Stimulated activated naive CD8-positive, alpha-beta T cell treated with anti-CD3 and anti-CD28 coated beads, Interleukin-15, Interleukin-2, amounts not matched to agents 100 ng/mL and 50 ng/mL, for 24 hours (primary cell): ENCODE measurements at regions not wholly inside any gene's neighbourhood (a gene's known extent, or its start where the extent isn't known, plus 50 kb on each side); places are given as distances from the start of the nearest gene placed in this dataset.

Experiments used
- H3K27ac Mint-ChIP-seq: one replicate; pipeline ENCODE4 v1.8.0; 2021; ENCODE audit warnings: mild to moderate bottlenecking, mixed read lengths
- H3K27me3 Mint-ChIP-seq: one replicate; pipeline ENCODE4 v1.8.0; 2021; ENCODE audit warnings: mixed read lengths
- H3K36me3 Mint-ChIP-seq: one replicate; pipeline ENCODE4 v1.8.0; 2021; ENCODE audit warnings: low read depth, mixed read lengths
- H3K4me1 Mint-ChIP-seq: one replicate; pipeline ENCODE4 v1.8.0; 2021; ENCODE audit warnings: low read depth, mixed read lengths
- H3K4me3 Mint-ChIP-seq: one replicate; pipeline ENCODE4 v1.8.0; 2021; ENCODE audit warnings: mild to moderate bottlenecking, mixed read lengths
- H3K9me3 Mint-ChIP-seq: one replicate; pipeline ENCODE4 v1.8.0; 2021; ENCODE audit warnings: mixed read lengths

DNA sequence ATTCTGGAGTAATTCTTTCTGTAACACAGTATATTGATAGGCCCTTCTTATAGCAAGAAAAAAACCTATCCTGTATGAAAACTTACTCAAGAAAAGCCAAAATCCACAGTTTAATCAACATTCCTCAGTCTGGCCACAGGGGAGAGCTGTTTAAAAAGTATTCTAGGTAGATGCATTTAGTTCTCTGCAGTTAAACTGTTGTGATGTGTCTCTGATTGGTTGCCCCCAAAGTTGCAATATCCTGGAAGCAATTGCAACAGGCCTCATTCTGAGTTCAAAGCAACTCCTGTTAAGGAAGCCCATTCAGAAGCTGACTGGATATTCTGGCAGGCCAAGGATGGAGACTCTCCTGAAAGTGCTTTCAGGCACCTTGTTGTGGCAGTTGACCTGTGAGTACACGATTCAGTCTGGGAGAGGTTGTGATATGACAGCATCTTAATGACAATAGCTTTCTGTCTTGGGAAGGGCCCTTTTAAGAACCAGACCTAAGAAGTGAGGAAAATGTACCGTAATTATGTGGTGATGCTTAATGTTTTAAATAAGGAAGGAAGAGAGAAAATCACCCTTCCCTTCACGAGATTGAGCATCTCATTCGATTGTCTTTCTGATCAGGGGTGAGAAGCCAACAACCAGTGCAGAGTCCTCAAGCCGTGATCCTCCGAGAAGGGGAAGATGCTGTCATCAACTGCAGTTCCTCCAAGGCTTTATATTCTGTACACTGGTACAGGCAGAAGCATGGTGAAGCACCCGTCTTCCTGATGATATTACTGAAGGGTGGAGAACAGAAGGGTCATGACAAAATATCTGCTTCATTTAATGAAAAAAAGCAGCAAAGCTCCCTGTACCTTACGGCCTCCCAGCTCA, 420.7 kb downstream of the DAD1 start:
- H3K9me3 Mint-ChIP-seq = no peaks in the 10 kb centered on the region
- H3K4me1 Mint-ChIP-seq = peaks cover 1% of the 10 kb centered on the region
- no peaks in the 10 kb centered on the region for H3K36me3 Mint-ChIP-seq
- H3K4me3 Mint-ChIP-seq = peak overlapping the region; percentile 75
- peak overlapping the region; percentile 45 for H3K27ac Mint-ChIP-seq
- H3K27me3 Mint-ChIP-seq = no peaks in the 10 kb centered on the region

DNA sequence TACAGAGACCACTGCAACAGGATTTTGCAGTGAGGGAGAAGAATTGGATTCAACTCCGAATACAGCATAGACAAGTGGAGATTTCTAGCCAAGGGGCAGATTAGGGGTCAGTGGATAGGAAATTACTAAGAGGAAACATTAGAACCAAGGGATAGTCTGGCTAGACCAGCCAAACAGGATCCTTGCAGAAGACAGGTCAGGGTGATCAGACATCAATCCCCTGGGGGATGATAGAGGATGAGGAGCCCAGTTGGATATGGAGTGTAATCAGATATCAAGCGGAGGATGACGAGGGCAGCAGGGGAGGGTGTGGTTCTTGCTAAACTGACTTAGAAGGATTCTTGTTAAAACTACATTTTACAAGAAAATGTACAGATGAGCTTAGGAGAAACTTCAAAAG, 424.4 kb downstream of the DAD1 start:
- H3K9me3 Mint-ChIP-seq = no peaks in the 10 kb centered on the region
- H3K4me1 Mint-ChIP-seq = peaks cover 7% of the 10 kb centered on the region
- no peak overlapping the region for H3K27ac Mint-ChIP-seq
- H3K27me3 Mint-ChIP-seq = no peaks in the 10 kb centered on the region
- H3K36me3 Mint-ChIP-seq = no peaks in the 10 kb centered on the region
- H3K4me3 Mint-ChIP-seq = no peak overlapping the region

DNA sequence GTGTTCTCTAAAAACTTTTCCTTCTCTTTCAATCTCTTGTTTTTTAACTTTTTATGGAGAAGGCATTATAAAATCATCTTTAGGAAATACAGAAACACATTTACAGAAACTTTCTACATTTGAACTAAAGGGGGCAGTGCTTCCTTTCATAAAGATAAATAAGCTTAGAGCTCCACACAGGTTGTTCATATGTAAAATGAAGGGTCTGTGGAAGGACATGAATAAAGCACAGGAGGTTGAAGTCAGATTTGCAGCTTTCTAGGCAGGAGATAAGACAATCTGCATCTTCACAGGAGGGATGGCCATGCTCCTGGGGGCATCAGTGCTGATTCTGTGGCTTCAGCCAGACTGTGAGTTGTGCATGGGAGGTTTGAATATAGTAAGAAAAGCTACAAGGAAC, 426.0 kb downstream of the DAD1 start:
- H3K27me3 Mint-ChIP-seq = no peaks in the 10 kb centered on the region
- peaks cover 11% of the 10 kb centered on the region for H3K4me1 Mint-ChIP-seq
- peak overlapping the region; percentile 77 for H3K4me3 Mint-ChIP-seq
- H3K36me3 Mint-ChIP-seq = no peaks in the 10 kb centered on the region
- no peaks in the 10 kb centered on the region for H3K9me3 Mint-ChIP-seq
- H3K27ac Mint-ChIP-seq = peak overlapping the region; percentile 55

DNA sequence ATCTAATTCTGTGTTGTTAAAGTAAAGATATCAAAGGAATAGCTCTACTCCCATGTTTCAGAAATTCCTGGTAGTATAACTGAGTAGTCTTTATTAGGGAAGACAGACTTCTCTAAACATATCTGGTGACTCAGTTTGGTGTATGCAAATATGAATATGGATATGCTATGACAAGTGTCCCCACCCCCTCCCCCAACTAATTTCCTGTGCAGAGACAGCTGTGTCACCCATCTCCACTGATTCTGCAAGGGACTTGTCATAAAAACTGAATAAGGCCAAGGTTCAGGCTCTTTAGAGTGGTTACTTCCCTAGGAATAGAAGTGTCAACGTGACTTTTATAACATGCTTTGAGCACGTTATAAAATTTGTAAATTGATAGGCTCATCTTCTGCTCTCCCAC, 429.1 kb downstream of the DAD1 start:
- no peak overlapping the region for H3K27ac Mint-ChIP-seq
- H3K27me3 Mint-ChIP-seq = no peaks in the 10 kb centered on the region
- no peaks in the 10 kb centered on the region for H3K9me3 Mint-ChIP-seq
- peaks cover 11% of the 10 kb centered on the region for H3K4me1 Mint-ChIP-seq
- H3K36me3 Mint-ChIP-seq = no peaks in the 10 kb centered on the region
- peak overlapping the region; percentile 26 for H3K4me3 Mint-ChIP-seq

DNA sequence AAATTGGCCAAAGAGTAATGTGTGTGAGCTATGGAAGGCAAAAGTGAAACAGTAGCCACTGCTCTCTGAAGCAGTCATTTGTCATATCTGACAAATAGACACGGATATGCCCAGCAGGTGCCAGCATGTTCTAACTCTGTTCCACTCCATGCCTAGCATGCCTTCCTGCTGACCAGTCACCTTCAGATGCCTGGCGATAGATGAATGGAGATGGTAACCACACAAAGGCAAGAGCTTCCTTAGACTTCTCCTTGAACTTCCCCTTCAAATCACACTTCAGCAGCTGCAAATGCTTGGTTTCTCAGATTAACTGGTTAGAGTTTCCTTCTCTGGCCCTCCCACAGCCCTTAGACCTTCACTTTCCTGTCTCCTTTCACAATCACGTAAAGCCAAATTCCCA, 429.9 kb downstream of the DAD1 start:
- no peaks in the 10 kb centered on the region for H3K27me3 Mint-ChIP-seq
- H3K36me3 Mint-ChIP-seq = no peaks in the 10 kb centered on the region
- H3K4me3 Mint-ChIP-seq = peak overlapping the region; percentile 27
- no peaks in the 10 kb centered on the region for H3K9me3 Mint-ChIP-seq
- H3K27ac Mint-ChIP-seq = peak overlapping the region; percentile 6
- peaks cover 11% of the 10 kb centered on the region for H3K4me1 Mint-ChIP-seq

DNA sequence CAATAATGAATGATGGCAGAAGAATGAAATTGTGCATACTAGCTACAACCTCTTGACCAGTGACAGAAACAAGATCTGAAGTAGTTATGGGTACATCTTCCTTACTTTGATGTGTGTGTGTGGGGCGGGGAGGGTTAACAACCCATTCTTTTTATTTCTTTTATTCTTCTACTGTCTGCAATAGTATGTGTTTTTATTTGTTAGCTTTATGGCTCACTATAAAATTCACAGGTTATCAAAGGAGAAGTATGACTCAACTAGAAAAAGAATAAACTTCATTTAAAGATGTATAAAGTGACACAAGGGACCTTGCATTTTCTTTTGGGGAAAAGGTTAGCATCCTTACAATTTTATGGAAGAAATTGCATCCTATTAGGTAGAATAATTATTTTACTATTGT, 430.5 kb downstream of the DAD1 start:
- no peaks in the 10 kb centered on the region for H3K36me3 Mint-ChIP-seq
- H3K4me1 Mint-ChIP-seq = peaks cover 11% of the 10 kb centered on the region

DNA sequence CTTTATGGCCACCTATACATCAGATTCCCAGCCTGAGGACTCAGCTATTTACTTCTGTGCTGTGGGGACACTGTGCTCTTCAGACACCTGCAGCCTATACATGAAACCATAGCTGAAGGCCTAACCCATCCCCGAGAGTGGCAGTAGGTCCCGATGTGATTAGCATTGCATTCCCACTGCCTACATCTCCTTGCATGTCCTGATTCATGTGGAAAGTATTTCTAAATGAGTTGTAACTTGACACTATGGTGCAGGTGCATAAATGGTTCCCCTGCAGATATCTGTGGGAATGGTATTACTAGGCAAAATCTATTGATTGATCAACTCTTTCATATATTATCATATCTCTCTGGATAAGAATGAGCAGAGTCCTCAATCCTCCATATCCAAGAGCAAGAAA, 433.5 kb downstream of the DAD1 start:
- no peak overlapping the region for H3K4me3 Mint-ChIP-seq
- H3K27me3 Mint-ChIP-seq = no peaks in the 10 kb centered on the region
- H3K4me1 Mint-ChIP-seq = peaks cover 8% of the 10 kb centered on the region
- H3K36me3 Mint-ChIP-seq = no peaks in the 10 kb centered on the region
- no peak overlapping the region for H3K27ac Mint-ChIP-seq
- no peaks in the 10 kb centered on the region for H3K9me3 Mint-ChIP-seq

More for the DNA sequence above, 430.5 kb downstream of the DAD1 start:
- Mint-ChIP-seq H3K4me3 (no peak overlapping the region), H3K9me3 (no peaks in the 10 kb centered on the region), H3K27me3 (no peaks in the 10 kb centered on the region), H3K27ac (no peak overlapping the region)

DNA sequence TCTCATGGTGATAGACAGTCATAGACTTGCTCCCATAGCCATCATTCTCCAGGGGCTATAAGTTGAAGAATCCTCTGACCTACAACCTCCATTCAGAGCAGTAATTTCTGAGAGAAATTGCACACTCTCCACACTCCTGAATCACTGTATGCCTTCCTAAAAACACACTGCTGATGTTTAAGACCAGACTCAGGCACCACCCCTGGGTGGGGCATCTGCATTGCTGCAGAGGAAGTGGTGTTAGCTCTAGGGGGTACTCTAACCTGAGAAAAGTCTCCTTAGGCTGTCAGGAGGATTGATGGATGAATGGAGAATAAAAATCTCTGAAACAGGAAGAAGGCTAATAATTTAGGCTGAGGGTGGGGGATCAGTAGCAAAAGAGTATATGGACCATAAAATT, 436.1 kb downstream of the DAD1 start:
- Mint-ChIP-seq H3K27me3 (no peaks in the 10 kb centered on the region), H3K4me1 (peaks cover 4% of the 10 kb centered on the region), H3K27ac (no peak overlapping the region), H3K9me3 (no peaks in the 10 kb centered on the region), H3K36me3 (no peaks in the 10 kb centered on the region), H3K4me3 (no peak overlapping the region)

DNA sequence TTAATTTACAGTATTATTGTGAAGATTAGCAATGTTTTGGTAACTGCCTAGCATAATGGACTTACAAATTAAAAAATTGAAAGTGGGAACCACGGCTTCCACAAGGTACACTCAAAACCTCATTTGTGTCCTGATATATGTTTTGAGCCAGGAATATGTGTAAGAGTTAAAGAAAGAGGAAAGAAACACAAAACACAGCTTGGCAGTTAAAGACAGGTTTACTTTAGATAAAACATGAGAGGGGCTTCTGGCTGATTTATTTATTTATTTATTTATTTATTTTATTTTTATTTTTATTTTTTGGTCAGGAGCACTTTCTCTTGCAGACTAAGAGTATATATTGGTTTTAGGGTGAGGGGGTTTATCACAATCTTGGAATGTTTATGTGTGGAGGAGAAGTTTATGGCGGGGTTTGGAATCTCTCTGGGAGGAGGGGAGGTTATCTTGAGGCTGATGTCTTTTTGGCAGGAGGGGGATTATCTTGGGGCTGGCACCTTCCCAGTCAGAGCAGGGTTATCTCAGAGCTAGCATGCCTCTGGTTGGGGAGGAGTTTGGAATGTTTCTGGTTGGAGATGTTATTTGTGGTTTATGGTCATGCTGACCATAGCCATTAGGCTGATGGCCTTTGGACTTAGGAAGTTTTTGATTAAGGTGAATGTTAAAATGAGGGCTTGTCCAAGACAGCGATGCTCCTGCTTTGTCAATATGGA, 436.7 kb downstream of the DAD1 start:
- no peak overlapping the region for H3K4me3 Mint-ChIP-seq
- H3K27me3 Mint-ChIP-seq = no peaks in the 10 kb centered on the region
- H3K4me1 Mint-ChIP-seq = peaks cover 4% of the 10 kb centered on the region
- H3K36me3 Mint-ChIP-seq = no peaks in the 10 kb centered on the region
- H3K27ac Mint-ChIP-seq = no peak overlapping the region
- no peaks in the 10 kb centered on the region for H3K9me3 Mint-ChIP-seq

DNA sequence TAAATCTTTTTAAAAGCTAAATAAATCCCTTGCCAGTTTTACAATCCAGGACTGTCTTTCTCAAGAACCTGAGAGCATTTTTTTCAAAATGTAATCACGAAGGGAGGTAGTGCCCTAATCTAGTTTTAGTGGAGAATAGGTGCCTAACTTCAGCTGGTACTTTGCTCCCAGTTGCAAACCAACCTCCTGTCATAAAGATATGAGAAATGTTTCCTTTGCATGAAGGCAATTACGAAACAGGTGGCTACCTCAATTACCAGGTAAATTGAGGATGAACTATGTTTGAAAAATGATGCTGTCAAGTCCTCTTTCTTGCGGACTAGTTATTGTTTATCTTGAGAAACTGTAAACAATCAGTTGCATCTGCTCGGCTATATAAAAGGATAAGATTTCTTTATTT, 437.9 kb downstream of the DAD1 start:
- Mint-ChIP-seq H3K9me3 (no peaks in the 10 kb centered on the region), H3K4me3 (no peak overlapping the region), H3K27me3 (no peaks in the 10 kb centered on the region), H3K27ac (no peak overlapping the region), H3K36me3 (no peaks in the 10 kb centered on the region), H3K4me1 (peaks cover 4% of the 10 kb centered on the region)

DNA sequence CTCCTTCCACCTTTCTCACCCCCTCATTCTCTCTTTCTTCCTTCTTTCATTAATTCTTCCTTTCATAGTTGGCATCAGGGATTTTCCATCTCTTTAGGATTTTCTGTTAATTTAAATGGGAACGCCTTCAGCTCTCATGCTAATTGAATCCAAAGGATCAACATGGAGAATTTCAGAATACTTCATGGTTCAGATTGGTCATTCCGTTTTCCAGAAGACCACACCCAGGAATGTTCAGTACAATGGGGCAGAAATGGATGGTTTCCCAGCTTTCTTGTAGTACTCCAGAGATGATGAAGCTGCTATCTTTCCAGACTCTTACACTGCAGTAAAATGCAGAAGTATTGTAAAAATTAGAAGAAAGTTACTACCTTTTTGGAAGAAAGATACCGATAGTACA, 440.0 kb downstream of the DAD1 start:
- Mint-ChIP-seq H3K36me3 (no peaks in the 10 kb centered on the region), H3K9me3 (no peaks in the 10 kb centered on the region), H3K4me3 (no peak overlapping the region), H3K27me3 (peaks cover 4% of the 10 kb centered on the region), H3K4me1 (peaks cover 4% of the 10 kb centered on the region), H3K27ac (no peak overlapping the region)

DNA sequence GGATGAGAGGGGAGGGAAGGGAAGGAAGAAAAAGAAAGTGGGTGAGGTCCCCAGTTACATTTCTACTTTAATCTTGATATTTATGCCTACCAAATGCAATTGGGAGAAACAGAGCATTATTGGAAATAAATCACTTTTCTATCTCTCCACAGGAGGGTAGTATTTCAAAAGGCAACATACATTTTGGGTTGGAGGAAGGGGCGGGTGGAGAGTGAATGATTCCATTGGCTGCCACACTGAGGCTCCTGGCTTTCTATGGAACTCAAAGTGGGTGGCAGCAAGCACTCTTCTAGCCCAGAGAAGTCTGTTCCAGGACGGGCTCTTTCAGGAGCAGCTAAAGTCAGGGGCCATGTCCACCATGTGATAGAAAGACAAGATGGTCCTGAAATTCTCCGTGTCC, 441.3 kb downstream of the DAD1 start:
- Mint-ChIP-seq H3K9me3 (no peaks in the 10 kb centered on the region), H3K27ac (peak overlapping the region; percentile 73), H3K36me3 (no peaks in the 10 kb centered on the region), H3K4me3 (peak overlapping the region; percentile 75), H3K4me1 (peaks cover 4% of the 10 kb centered on the region), H3K27me3 (peaks cover 4% of the 10 kb centered on the region)

DNA sequence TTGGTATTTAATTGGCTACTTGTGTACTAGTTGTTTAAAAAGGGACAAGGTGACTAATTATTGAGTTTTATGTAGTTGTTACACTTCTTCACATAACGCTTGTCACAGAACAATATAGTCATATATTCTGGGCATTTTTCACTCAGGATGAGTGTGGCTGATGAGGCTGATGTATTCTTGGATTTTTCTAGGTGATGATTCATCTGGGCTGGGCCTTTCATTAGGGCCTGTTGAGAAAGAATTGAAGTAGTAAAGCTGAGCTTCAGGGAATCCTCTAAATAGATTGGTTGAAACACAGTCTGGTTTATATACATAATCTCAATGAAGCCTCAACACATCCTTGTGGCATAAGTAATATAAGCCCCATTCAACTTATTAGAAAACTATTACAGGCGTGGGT, 445.7 kb downstream of the DAD1 start:
- Mint-ChIP-seq H3K27me3 (peaks cover 14% of the 10 kb centered on the region), H3K4me1 (no peaks in the 10 kb centered on the region), H3K36me3 (no peaks in the 10 kb centered on the region), H3K9me3 (no peaks in the 10 kb centered on the region), H3K27ac (no peak overlapping the region), H3K4me3 (no peak overlapping the region)

DNA sequence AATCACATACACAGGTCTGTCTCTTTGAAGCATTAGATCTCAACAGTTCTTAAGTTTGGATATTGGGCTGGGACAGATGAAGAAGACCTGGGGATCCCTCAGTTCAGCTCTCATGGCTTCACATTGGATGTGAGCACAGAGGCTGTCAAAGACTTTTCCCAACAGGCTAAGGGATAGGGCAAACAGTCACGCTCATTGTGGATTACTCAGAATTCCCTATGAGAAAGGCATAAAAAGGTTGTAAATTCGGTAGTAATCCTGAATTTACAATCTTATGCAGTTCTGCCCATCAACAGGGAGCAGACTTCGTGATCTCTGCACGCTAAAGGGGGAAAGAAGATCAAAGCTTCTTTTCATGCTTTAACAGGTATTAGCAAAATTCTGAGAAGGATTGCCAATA, 448.4 kb downstream of the DAD1 start:
- Mint-ChIP-seq H3K4me3 (no peak overlapping the region), H3K27me3 (peaks cover 12% of the 10 kb centered on the region), H3K27ac (no peak overlapping the region), H3K4me1 (no peaks in the 10 kb centered on the region), H3K9me3 (no peaks in the 10 kb centered on the region), H3K36me3 (no peaks in the 10 kb centered on the region)

DNA sequence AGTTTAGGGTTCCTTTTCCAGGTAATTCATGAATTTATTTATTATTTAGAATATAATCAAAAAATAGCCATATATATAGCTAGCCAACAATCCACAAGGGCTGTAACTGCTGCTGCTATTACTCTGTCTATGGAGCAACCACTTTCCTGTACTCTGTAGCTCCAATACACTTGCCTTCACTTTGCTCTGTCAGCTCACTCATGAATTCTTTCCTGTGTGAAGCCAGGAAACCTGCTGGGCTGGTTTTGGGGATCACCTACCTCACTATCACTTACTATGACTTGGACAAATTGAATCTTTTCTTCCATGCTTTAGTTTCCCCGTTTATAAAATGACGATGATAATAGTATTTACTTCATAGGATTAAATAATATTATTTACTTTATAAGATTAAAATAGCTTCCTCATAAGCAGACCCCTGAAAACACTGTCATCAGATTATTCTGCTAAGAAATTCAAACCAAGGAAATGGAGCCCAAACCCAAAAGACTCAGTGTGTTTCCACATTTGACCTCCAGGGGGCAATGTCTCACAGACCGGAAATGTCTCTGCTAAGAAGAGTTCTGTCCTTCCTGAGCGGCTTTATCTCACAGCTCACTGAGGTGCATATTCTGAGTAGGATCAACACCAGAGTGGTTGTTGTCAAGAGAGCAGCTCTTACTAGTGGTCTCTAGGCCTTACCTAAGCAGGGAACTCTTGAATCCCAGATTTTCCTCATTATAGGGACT, 457.1 kb downstream of the DAD1 start:
- H3K27ac Mint-ChIP-seq = no peak overlapping the region
- no peak overlapping the region for H3K4me3 Mint-ChIP-seq
- H3K27me3 Mint-ChIP-seq = peaks cover 5% of the 10 kb centered on the region

More for the DNA sequence above, 457.1 kb downstream of the DAD1 start:
- Mint-ChIP-seq H3K9me3 (no peaks in the 10 kb centered on the region), H3K4me1 (peaks cover 6% of the 10 kb centered on the region), H3K36me3 (no peaks in the 10 kb centered on the region)
